NOMO-1 treated with dmso at 0.1 percent for 144 hours (cell line): ENCODE measurements at regions not wholly inside any gene's neighbourhood (a gene's known extent, or its start where the extent isn't known, plus 50 kb on each side); places are given as distances from the start of the nearest gene placed in this dataset.
"Not testable (repeated sequence)": the region's sequence is repeated elsewhere in the genome, so short reads cannot be mapped to it uniquely, and the experiment has no call there.

ENCODE experiments used
- DNase-seq: peaks from one replicate; lab custom pipeline; 2025; ENCODE audit not compliant: unreplicated experiment; lab: John Stamatoyannopoulos, UW

DNA sequence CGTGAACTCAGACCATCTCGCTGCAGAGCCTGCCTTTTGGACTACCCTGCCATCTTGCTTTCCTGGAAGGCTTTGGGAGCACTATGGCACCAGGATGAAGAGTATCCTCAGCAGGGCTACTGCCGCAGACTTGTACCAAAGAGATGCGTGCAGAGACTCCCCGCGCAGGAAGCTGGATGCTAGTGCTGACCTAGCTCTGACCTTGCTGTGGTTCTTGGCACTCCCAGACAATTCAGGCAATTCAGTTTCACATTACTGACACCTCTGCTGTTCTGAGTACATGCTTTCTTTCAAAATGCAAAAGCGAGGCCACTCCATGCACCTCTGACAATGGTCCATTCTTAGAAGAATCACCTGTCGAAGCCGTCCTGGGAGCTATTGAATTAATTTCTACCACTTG, 251.5 kb upstream of the MEX3C start:
- DNase-seq, result no peak

DNA sequence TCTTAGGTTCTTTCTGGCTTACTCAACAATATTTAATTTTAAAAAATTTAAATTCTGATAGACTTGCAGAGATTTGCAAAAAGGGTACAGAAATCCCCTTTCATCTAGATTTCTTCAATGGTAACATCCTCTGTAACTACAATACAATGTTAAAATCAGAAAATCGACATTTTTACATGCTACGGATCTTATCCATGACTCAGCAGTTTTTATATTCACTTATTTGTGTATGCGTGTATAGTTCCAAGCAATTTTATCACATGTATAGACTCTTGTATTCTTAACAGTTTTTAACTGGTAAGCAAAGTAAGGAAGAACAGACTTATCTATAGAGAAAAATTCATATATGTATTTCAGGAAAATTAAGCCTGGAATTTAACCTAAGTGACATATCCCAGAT, 256.1 kb upstream of the MEX3C start:
- no peak for DNase-seq

DNA sequence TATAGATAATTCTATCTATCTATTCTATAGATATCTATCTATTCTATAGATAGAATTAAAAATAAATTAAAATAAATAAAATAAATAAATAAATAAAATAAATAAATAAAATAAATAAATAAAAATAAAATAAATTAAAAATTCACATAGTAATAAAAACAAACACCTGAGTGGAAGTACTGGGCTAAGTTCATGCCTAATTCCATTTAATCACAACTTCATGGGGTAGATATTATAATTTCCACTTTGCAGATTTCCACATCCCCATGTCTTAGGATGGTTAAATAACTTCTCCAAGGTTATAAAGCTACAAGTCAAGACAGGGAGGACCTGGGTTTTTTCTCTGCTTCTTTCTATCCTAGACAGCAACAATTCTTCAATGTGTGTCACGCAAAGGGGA, 261.4 kb upstream of the MEX3C start:
- no peak for DNase-seq

DNA sequence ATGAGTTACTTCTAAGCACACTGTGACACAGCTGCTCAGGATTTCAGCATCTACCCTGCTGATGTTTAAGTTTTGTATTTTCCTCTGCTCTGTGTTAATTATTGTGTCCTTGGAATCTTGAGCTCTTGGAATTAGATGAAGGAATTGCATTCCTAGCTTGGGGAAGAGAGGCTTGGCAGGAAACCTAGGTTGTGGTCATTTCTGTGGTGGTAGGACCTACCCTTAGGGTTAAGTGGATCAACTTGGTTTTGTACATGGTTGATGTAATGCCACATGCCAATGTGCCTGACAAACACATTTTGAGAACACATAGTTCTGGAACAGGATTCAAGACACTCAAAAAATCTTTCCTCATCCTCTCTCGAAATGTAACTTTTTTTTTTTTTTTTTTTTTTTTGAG, 264.5 kb upstream of the MEX3C start:
- no peak for DNase-seq

DNA sequence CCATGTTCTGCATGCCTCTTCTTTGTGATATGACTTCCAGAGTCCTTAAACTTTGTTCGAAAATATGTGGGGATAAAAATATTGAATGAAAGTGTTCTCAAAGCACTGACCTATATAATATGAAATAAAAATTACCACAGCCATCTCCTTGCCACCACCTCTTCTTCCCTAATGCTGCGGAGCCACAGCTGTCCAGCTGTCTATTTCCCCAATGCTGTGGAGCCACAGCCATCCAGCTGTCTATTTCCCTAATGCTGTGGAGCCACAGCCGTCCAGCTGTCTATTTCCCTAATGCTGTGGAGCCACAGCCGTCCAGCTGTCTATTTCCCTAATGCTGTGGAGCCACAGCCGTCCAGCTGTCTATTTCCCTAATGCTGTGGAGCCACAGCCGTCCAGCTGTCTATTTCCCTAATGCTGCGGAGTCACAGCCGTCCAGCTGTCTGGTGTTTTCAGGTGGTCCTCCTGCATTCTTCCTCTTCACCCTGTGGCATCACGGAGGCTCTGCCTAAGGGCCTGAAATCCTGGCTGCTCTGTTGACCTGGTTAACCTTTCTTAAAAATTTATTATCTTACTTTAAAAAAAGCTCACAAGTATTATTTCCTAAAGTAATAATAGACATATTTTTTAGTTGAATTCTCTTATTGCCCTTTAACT, 266.1 kb upstream of the MEX3C start:
- no peak for DNase-seq

DNA sequence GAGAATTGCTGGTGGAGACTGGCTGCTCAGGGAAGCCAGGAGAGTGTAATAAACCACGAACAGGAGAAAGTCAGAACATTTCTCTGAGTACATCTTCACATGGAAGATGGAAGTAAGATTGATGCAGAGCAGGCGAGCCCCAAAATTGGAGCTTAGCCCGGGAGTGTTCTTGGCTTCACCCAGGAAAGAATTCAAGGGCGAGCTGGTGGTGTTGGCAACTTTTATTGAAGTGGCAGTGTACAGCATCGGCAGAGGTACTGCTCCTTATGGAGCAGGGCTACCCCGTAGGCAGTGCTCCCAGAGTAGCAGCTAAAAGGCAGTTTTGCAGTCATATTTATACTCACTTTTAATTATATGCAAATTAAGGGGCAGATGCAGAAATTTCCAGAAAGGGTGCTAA, 281.4 kb upstream of the MEX3C start:
- DNase-seq, result no peak

DNA sequence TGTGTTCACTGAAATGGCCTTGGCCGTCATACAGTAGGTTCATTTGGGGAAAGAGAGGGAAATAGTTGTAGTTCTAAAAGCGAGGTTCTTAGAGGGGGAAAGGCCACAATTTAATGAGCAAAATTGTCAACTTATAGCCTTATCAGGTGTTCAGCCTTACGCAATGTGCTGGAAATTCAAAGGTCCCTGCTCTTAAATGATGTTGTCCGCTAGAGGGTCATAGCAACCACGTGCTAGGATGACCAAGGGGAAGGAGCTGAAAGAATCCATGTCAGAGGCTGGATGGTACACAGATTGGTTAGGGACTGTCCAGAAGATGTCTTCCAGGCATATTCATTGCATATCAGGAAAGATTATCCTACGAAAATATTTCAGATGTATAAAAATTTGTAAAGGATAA, 282.3 kb upstream of the MEX3C start:
- DNase-seq, result no peak

DNA sequence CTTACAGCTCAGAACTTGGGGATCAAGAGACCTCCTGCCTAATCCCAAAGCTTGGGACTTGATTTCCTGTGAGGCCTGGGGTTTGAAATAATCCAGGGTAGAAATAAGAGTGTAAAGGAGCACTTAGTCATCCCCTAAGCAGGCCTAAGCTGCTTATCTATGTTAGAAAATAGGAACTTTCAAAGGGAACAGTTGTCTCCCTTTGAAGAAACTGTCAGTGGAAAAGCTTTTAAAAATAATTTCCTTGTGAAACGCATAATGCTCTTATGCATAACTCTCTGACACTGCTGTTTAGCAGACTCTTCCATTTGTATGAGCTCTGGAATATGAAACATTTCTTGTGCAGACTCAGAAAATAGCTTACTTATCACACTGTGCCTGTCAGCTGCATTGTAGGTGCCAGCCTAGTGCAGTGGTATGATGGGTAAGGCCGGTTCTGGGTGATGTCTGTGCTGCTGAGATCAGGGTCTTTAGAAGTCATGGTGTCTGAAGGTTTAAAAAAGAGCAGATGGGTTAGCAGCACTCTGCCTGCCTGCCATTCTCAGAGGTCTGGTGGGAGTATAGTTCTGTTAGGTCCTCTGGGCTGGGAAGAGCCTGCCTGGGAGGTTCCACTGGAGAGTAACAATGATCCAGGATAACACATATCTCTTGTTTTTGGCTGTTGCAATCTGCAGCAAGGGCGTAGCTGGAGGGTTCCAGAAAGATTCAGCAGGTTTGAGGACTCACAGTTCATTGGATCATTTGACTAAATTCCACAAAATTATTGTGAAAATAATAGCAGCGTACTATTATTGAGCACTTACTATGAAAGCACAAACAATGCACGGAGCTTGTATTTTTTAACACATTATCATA, 283.2 kb upstream of the MEX3C start:
- no peak for DNase-seq

DNA sequence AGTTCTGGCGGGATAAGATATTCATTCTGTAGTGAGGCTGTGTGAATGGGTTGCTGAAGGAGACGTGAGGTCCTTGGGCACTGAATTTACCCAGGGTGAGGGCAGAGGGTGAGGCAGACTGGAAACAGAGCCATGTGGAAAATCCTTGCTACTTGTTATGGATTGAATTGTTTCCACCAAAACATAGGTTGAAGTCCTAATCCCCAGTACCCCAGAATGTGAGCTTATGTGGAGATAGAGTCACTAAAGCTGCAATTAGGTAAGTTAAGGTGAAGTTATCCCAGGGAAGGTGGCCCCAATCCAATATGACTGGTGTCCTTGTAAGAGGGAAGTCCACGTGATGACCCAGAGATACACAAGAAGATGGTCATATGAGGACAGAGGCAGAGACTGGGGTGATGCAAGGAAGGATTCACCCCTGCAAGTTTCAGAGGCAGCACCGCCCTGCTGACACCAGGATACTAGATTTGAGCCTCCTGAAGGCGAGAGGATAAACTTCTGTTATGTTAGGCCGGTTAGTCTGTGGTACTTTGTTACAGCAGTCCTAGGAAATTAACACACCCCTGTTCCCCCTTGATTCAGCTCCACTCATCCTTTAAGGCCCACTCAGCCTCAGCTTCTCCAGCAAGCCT, 289.4 kb upstream of the MEX3C start:
- no peak for DNase-seq

DNA sequence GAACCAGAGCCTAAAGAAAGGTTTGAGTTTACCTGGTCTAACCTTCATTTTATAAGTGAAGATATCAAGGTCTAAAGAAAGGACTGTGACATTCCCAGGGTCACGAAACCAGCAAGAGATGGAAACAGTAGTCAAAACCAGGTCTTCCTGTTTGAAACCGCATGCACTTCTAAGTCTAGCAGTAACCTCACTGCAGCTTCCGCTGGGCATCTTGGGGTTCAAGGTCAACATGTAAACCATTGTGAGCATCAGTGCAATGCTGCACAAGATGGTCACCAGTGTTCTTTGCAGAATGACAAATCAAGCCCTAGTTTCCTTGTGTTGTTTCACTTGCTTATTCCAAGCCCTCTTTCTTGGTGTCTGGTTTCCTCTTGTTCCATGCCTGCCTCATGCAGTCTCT, 292.9 kb upstream of the MEX3C start:
- no peak for DNase-seq

DNA sequence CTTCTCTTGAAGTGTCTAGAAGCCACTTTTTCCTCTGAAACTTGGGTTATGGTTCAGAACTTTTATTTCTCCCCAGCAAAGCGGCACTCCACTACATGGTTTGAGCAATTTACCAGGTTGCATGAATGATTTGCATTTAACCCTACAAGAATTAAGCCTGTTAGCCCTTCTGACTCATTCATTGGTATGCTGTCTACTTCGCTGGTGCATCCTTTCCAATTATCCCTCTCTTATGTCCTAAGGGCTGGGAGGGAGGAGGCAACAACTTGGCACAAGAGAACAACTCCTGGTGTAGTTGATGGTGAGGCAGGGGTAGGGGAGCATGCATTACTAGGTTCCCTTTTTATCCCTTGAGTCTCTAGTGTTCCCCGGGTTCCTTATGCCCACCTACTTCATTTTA, 293.4 kb upstream of the MEX3C start:
- DNase-seq, result no peak

DNA sequence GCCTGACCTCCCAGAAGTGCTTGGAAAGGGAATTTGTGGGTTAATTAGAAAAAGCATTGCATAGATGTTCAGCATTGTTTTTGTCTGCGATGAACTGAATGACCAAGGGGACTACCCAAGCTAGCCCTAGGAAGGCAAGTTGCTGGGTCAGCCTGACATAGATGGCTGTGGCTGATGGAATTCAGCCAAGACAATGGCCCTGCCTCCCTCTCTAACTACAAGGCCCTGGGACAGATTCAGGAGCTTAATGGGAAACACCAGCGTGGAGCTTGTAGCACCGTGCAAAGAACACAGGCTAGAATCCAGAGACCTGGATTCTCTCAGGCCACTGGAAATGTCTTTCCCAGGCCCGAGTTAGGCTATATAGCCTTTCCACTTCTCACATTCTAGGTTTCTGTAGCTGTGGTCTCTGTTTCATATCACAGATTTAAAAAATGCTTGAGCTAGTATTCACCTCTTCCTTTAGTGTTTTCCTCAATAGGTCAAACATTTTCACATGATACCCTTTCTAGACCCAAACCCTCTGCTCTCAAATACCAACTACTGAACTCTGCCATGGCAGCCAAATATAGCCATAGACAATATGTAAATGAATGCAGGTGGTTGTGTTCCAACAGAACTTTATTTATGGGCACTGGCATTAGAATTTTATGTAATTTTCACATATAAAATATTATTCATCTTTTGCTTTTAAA, 294.3 kb upstream of the MEX3C start:
- no peak for DNase-seq

DNA sequence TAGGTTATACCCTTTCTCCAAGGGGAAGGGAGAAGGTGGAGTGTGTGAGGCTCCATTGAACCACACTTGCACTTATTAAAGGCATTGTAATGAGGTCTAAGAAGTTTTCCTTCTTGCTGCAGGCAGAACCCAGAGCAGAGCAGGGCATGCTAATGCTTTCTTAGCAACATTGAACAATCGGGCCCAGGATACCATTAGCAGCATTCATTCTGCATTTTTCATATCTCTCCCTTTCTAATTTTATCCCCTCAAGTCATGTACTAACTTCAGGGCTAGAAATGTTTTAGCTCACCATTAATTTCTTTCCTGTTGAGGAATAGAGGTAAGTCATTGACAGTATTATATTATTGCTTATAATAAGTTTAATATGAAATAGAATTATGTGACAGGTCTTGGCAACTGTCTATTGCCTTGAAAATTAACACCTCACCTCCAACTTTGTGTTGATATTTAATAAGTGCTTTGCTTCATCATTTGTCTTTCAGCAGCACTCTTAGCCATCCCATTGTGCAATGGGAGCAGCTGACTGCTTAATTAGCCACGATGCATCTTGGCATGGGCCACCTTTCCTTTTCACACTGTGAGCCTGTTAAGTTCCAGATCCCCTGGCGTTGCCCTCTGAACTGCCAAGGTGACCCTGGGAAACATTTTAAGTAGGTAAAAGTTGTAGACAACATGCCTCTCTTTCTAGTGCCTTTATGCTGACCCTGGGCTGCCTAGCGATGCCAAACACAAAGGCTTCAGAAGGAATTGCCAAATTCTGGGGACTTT, 300.8 kb upstream of the MEX3C start:
- no peak for DNase-seq

DNA sequence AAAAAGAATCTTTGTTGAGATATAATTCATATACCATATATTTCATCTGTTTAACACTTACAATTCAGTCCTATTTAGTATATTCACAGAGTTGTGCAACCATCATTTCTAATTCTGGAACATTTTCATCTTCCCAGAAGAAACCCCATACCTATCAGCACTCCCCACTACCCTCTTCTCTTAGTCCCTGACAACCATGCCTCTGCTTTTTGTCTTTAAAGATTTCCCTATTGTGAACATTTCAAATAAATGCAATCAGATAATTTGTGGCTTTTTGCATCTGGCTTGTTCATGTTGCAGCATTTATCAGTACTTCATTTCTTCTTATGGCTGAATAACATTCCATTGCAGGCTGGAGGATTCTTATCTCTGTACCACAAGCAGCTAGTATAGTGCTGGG, 305.9 kb upstream of the MEX3C start:
- DNase-seq, result no peak

DNA sequence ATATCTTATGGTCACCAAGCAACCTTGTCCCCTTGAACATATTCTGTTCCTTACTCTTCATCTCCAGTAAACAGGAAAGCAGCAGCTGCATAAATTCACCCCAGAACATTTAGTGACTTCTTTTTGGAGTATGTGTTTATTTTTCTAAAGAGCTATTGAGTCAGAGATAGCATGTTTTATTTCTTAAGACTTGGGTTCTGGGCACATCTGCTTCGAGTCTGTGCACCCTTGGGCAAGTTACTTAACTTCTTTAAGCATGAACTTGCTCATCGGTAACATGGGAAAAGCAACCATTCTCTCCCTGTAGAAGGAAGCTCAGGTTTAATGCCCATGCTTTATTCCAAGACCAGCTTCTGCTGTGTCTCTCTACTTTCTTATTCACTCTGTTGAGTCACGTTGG, 309.3 kb upstream of the MEX3C start:
- no peak for DNase-seq

DNA sequence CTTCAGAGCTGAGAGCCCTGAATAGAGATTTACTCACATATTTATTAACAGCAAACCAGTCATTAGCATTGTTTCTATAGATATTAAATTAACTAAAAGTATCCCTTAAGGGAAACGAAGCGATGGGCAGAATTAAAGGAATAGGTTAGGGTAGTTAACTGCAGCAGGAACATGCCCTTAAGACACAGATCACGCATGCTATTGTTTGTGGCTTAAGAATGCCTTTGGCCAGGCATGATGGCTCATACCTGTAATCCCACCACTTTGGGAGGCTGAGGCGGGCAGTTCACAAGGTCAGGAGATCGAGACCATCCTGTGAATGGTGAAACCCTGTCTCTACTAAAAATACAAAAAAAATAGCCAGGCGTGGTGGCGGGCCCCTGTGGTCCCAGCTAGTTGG, 310.9 kb upstream of the MEX3C start:
- DNase-seq, result not testable (repeated sequence)

DNA sequence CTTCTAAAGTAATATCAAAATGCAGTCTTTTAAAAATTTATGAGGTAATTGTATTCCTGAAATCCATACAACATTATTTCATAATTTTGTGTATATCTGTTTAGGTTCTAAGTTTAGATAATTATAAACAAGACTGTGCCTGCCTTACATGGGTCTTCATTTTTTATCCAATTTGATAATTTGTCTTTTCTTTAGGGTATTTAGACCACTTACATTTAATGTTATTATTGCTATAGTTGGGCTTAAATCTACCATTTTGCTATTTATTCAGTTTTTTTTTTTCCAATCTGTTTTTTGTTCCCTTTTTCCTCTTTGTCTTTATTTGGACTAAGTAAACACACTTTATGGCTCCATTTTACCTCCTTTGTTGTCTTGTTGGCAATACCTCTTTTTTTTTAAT, 312.5 kb upstream of the MEX3C start:
- no peak for DNase-seq

DNA sequence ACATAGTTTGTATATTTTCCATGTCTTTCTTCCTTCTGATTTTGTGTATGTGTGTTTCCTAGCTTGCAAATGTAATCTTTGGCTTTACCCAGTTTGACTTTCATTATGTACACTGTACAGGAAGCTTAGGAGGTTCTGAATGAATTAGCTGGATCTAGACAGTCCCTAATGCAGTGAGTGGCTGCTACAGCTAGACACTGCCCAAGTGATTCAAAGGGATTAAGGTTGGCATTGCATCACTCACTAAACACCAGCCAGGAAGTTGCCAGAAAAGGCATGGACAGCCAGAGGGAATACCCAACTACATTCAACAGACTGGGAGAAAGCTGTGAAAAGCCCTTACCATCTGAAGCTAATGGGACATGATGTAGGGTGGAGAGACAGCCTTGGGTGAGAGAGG, 316.0 kb upstream of the MEX3C start:
- no peak for DNase-seq

DNA sequence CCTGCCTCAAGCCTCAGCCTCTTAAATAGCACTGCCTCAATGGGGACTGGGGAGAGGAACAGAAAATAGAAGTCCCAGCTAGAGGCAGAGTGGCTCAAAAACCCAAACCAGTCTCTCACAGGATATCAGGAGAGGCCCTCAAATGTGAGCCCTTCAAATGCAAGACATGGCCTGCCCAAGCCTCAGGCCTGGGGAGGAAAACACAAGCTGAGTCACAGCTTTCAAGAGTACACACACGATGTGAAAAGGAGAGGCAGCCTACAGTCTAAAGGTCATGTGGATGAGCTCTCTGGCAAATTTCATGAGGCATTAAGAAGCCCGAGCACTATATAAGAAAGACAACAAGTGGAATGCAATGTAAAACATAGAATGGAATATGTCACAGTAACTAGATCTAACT, 316.6 kb upstream of the MEX3C start:
- DNase-seq, result no peak

DNA sequence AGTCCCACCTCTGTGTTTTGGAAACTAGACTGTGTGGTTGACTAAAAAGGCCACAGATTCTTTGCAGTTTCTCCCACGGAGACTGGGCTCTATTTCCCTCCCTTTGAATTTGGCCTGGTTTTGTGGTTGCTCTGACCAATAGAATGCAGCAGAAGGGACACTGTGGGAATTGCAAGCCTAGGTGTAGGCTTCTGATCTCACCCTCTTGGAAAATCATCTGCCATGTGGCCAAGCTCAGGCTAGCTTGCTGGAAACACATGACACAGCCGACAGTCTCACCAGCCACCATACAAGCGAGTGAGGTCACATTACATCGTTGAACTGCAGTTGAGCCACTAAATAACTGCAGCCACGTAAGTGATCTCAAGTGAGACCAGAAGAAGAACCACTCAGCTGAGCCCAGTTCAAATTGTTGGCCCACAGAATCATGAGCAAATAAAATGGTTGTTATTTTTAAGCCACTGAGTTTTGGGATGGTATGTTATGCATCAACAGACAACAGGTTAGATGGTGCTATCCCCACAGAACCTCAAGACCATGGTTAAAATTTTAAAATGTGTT, 319.1 kb upstream of the MEX3C start:
- no peak for DNase-seq

DNA sequence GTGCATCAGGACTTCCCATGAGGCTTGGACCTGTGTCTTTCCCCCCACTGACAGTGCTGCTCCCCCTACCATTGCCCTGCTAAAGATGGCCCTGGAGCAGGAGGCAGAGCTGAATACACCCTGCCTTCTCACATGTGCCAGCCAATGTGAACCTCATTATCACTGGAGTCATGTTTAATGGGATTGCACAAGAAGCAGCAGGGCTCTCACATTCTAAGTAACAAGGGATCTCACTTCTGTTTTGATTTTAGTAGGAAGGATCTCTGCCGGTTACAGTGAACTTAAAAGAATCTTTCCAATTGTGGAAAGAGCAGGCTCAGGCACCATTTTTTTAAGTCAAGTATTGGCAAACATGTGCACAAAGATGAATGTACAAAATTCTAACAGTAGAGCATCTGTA, 322.1 kb upstream of the MEX3C start:
- DNase-seq, result no peak
